GM19455 (cell line): ENCODE measurements at regions not wholly inside any gene's neighbourhood (a gene's known extent, or its start where the extent isn't known, plus 50 kb on each side); places are given as distances from the start of the nearest gene placed in this dataset.

Experiments
- ATAC-seq: cut with Tn5 transposase; IDR thresholded peaks from one replicate; pipeline ENCODE4 v1.9.1; 2021; ENCODE audit not compliant: unreplicated experiment

- ATAC-seq = no peak
Observed at GRCh38 chr18:37734406-37734805, 168.8 kb upstream of the CELF4 start.

GRCh38 chr18:37729716-37730115 lies 164.1 kb upstream of the CELF4 start:
- no peak for ATAC-seq

GRCh38 chr18:37724206-37724605 lies 158.6 kb upstream of the CELF4 start:
- ATAC-seq = no peak

- no peak for ATAC-seq
Observed at GRCh38 chr18:37721544-37722522, 156.2 kb upstream of the CELF4 start.

GRCh38 chr18:37720663-37721062 lies 155.1 kb upstream of the CELF4 start:
- no peak for ATAC-seq

GRCh38 chr18:37717656-37718055 lies 152.1 kb upstream of the CELF4 start:
- ATAC-seq = no peak

GRCh38 chr18:37717098-37717497 lies 151.5 kb upstream of the CELF4 start:
- no peak for ATAC-seq

GRCh38 chr18:37716106-37716735 lies 150.6 kb upstream of the CELF4 start:
- ATAC-seq = no peak

- ATAC-seq = no peak
Observed at GRCh38 chr18:37714691-37715090, 149.1 kb upstream of the CELF4 start.

GRCh38 chr18:37712776-37713175 lies 147.2 kb upstream of the CELF4 start:
- no peak for ATAC-seq

- no peak for ATAC-seq
Observed at GRCh38 chr18:37711766-37712505, 146.3 kb upstream of the CELF4 start.

GRCh38 chr18:37710726-37711125 lies 145.1 kb upstream of the CELF4 start:
- no peak for ATAC-seq

GRCh38 chr18:37709740-37710139 lies 144.1 kb upstream of the CELF4 start:
- no peak for ATAC-seq

GRCh38 chr18:37705016-37705415 lies 139.4 kb upstream of the CELF4 start:
- no peak for ATAC-seq

- ATAC-seq = no peak
Observed at GRCh38 chr18:37702841-37703240, 137.2 kb upstream of the CELF4 start.

- ATAC-seq = no peak
Observed at GRCh38 chr18:37701967-37702366, 136.4 kb upstream of the CELF4 start.

- ATAC-seq = no peak
Observed at GRCh38 chr18:37698508-37699040, 133.0 kb upstream of the CELF4 start.

GRCh38 chr18:37694516-37694915 lies 128.9 kb upstream of the CELF4 start:
- no peak for ATAC-seq

- ATAC-seq = no peak
Observed at GRCh38 chr18:37691162-37691561, 125.6 kb upstream of the CELF4 start.

- no peak for ATAC-seq
Observed at GRCh38 chr18:37689841-37690240, 124.2 kb upstream of the CELF4 start.

- ATAC-seq = no peak
Observed at GRCh38 chr18:37684590-37684989, 119.0 kb upstream of the CELF4 start.
